Keratinocyte (primary cell): ENCODE measurements at regions not wholly inside any gene's neighbourhood (a gene's known extent, or its start where the extent isn't known, plus 50 kb on each side); places are given as distances from the start of the nearest gene placed in this dataset.

ENCODE experiments used
- DNase-seq: peaks from one replicate; pipeline ENCODE4 v3.0.0-alpha.2; 2011; ENCODE audit warnings: low read depth, missing footprints, low spot score
- FAIRE-seq: peaks from 2 replicates; lab custom pipeline; 2011; peaks lifted over from hg19 to GRCh38; lab: Jason Lieb, UNC
- H2AFZ ChIP-seq: 2 replicates; pipeline ENCODE4 v1.6.0; 2012; ENCODE audit warnings: low read length, control low read depth, inconsistent platforms; ENCODE audit not compliant: control insufficient read depth
- H3K27ac ChIP-seq: 2 replicates; pipeline ENCODE4 v1.5.1; 2011; ENCODE audit warnings: low read length; ENCODE audit not compliant: control insufficient read depth, insufficient read depth
- H3K27me3 ChIP-seq: 3 replicates; pipeline ENCODE4 v1.6.0; 2011; ENCODE audit warnings: low read length; ENCODE audit not compliant: control insufficient read depth, insufficient read depth; ENCODE audit errors: extremely low read depth
- H3K36me3 ChIP-seq, 2 experiments: 2 replicates in 1 of 2; 3 replicates in 1 of 2; pipeline ENCODE4 v1.5.1; 2011; ENCODE audit warnings: low read length in 2 of 2, mild to moderate bottlenecking in 1 of 2; ENCODE audit not compliant: control insufficient read depth in 2 of 2, insufficient read depth in 2 of 2; ENCODE audit errors: extremely low read depth in 1 of 2
- H3K4me1 ChIP-seq: 3 replicates; pipeline ENCODE4 v1.5.1; 2011; ENCODE audit warnings: low read length; ENCODE audit not compliant: control insufficient read depth, insufficient read depth; ENCODE audit errors: extremely low read depth
- H3K4me2 ChIP-seq: 3 replicates; pipeline ENCODE4 v1.6.0; 2011; ENCODE audit warnings: low read depth, low read length; ENCODE audit not compliant: control insufficient read depth, insufficient read depth; ENCODE audit errors: extremely low read depth
- H3K4me3 ChIP-seq, 3 experiments: fragments of 200-600 bp in 1 of 3; sonication (generic) in 1 of 3; 2 replicates in 2 of 3; 3 replicates in 1 of 3; pipeline ENCODE4 v1.5.1; 2011 to 2016; ENCODE audit warnings: low read length in 3 of 3, mild to moderate bottlenecking in 3 of 3, control low read depth in 2 of 3, inconsistent platforms in 1 of 3, low read depth in 1 of 3, mixed read lengths in 1 of 3, mixed run types in 1 of 3, moderate library complexity in 1 of 3; ENCODE audit not compliant: control insufficient read depth in 2 of 3, insufficient read depth in 2 of 3; ENCODE audit errors: extremely low read depth in 1 of 3
- H3K79me2 ChIP-seq: 2 replicates; pipeline ENCODE4 v1.6.0; 2012; ENCODE audit warnings: low read length; ENCODE audit not compliant: control insufficient read depth, insufficient read depth
- H3K9ac ChIP-seq: 3 replicates; pipeline ENCODE4 v1.6.0; 2011; ENCODE audit warnings: low read length; ENCODE audit not compliant: control insufficient read depth, insufficient read depth; ENCODE audit errors: extremely low read depth
- H3K9me1 ChIP-seq: 3 replicates; pipeline ENCODE4 v1.6.0; 2011; ENCODE audit warnings: low read length; ENCODE audit not compliant: control insufficient read depth, insufficient read depth; ENCODE audit errors: extremely low read depth
- H3K9me3 ChIP-seq: 2 replicates; pipeline ENCODE4 v1.5.1; 2012; ENCODE audit warnings: low read depth, low read length; ENCODE audit not compliant: control insufficient read depth
- H4K20me1 ChIP-seq: 3 replicates; pipeline ENCODE4 v1.6.0; 2011; ENCODE audit warnings: low read length; ENCODE audit not compliant: control insufficient read depth, insufficient read depth; ENCODE audit errors: extremely low read depth
- CTCF ChIP-seq, 3 experiments: IDR thresholded peaks in 1 of 3; conservative IDR thresholded peaks in 1 of 3; optimal IDR thresholded peaks in 1 of 3; 2 replicates in 2 of 3; 3 replicates in 1 of 3; pipeline versions ENCODE3 to v1.5.1; 2011; ENCODE audit warnings: low read length in 3 of 3, mild to moderate bottlenecking in 3 of 3, moderate library complexity in 2 of 3, control low read depth in 1 of 3, inconsistent platforms in 1 of 3; ENCODE audit not compliant: insufficient read depth in 2 of 3; ENCODE audit errors: extremely low read depth in 1 of 3
- EZH2 ChIP-seq: IDR thresholded peaks from one replicate; pipeline ENCODE4 v1.6.1; 2012; ENCODE audit warnings: inconsistent platforms, mild to moderate bottlenecking, low read length, moderate library complexity
- dilution Hi-C: fragments of 300-500 bp; cut with MboI; formaldehyde crosslinking; loops from one replicate; pipeline ENCODE4 v1.7.0; 2020; ENCODE audit warnings: low sequenced_read_pairs; ENCODE audit not compliant: extremely low pct_ligation_motif_present

GRCh38 chr5:148734518-148734917 is 80.2 kb upstream of the HTR4 start:
- no peak overlapping the region for H3K27ac ChIP-seq
- H2AFZ ChIP-seq: no peak overlapping the region
- no peaks in the 10 kb centered on the region for H3K9me1 ChIP-seq
- H3K4me1 ChIP-seq: peaks cover 5% of the 10 kb centered on the region
- H3K79me2 ChIP-seq: no peaks in the 10 kb centered on the region
- H3K4me2 ChIP-seq: no peak overlapping the region
- H3K9me3 ChIP-seq: no peaks in the 10 kb centered on the region
- H3K9ac ChIP-seq: no peak overlapping the region
- no peaks in the 10 kb centered on the region for H3K36me3 ChIP-seq
- FAIRE-seq (no peak), DNase-seq (no peak)
- TF ChIP-seq EZH2: no peak
- TF ChIP-seq CTCF (optimal IDR thresholded peaks at IDR 0.05 in 1 of 3, IDR thresholded peaks at IDR 0.05 in 1 of 3, conservative IDR thresholded peaks at IDR 0.05 in 1 of 3; ENCODE audit: extremely low read depth in 1 of 3, insufficient read depth in 2 of 3, low read length in 3 of 3): no peak
- no peak overlapping the region for H3K4me3 ChIP-seq
- H4K20me1 ChIP-seq: no peaks in the 10 kb centered on the region
- dilution Hi-C loops: no loop called here
- H3K27me3 ChIP-seq: no peaks in the 10 kb centered on the region

- H4K20me1 ChIP-seq: no peaks in the 10 kb centered on the region
- TF ChIP-seq EZH2 (no peak), CTCF (optimal IDR thresholded peaks at IDR 0.05 in 1 of 3, IDR thresholded peaks at IDR 0.05 in 1 of 3, conservative IDR thresholded peaks at IDR 0.05 in 1 of 3; ENCODE audit: extremely low read depth in 1 of 3, insufficient read depth in 2 of 3, low read length in 3 of 3) (no peak)
- H3K27ac ChIP-seq: no peak overlapping the region
- no peak overlapping the region for H3K9ac ChIP-seq
- dilution Hi-C loops: no loop called here
- H3K4me1 ChIP-seq: peaks cover 5% of the 10 kb centered on the region
- no peaks in the 10 kb centered on the region for H3K9me3 ChIP-seq
- no peak for DNase-seq
- no peak overlapping the region for H3K4me2 ChIP-seq
- FAIRE-seq: no peak
- H3K36me3 ChIP-seq: no peaks in the 10 kb centered on the region
- H3K9me1 ChIP-seq: no peaks in the 10 kb centered on the region
- no peak overlapping the region for H2AFZ ChIP-seq
- H3K27me3 ChIP-seq: no peaks in the 10 kb centered on the region
- no peaks in the 10 kb centered on the region for H3K79me2 ChIP-seq
- no peak overlapping the region for H3K4me3 ChIP-seq
These were observed 81.0 kb upstream of the HTR4 start for GRCh38 chr5:148735301-148735835.
